Upper lobe of left lung (tissue), 4 donors: ENCODE measurements at regions not wholly inside any gene's neighbourhood (a gene's known extent, or its start where the extent isn't known, plus 50 kb on each side); places are given as distances from the start of the nearest gene placed in this dataset.

Experiments
- CTCF ChIP-seq, 6 experiments: fragments of 450-650 bp in 4 of 6; fragments of 200-600 bp in 2 of 6; sonication (generic) in 2 of 6; IDR thresholded peaks; one replicate each; pipeline ENCODE4 v1.5.1; 2016 to 2019; ENCODE audit warnings: antibody characterized with exemption in 6 of 6
- EP300 ChIP-seq, 4 donors: sonication (generic); formaldehyde crosslinking; IDR thresholded peaks; one replicate each; pipeline ENCODE4 v1.5.1; 2017; ENCODE audit warnings: antibody characterized with exemption in 4 of 4, control low read depth in 2 of 4
- POLR2AphosphoS5 ChIP-seq, 2 donors: sonication (generic); formaldehyde crosslinking; IDR thresholded peaks; one replicate each; pipeline ENCODE4 v1.5.1; 2017; ENCODE audit warnings: antibody characterized with exemption in 2 of 2

- TF ChIP-seq CTCF (IDR thresholded peaks at IDR 0.05) (no peak), POLR2AphosphoS5 (IDR thresholded peaks at IDR 0.05) (no peak), EP300 (IDR thresholded peaks at IDR 0.05) (no peak)
These were observed 263.4 kb downstream of the BMP7 start for GRCh38 chr20:57003012-57003411.
